GM12878 (cell line): ENCODE measurements at regions not wholly inside any gene's neighbourhood (a gene's known extent, or its start where the extent isn't known, plus 50 kb on each side); places are given as distances from the start of the nearest gene placed in this dataset.

ENCODE experiments used
- CTCF ChIP-seq, 3 experiments: IDR thresholded peaks in 2 of 3; conservative IDR thresholded peaks in 1 of 3; 2 replicates each; pipeline ENCODE4 v1.5.1; 2011; ENCODE audit warnings: low read depth in 3 of 3, low read length in 3 of 3, mild to moderate bottlenecking in 3 of 3, control low read depth in 2 of 3, moderate library complexity in 2 of 3, inconsistent platforms in 1 of 3, mixed read lengths in 1 of 3; ENCODE audit not compliant: control insufficient read depth in 2 of 3, insufficient read depth in 1 of 3; ENCODE audit errors: extremely low read depth in 1 of 3
- EP300 ChIP-seq, 2 experiments: fragments of 150-350 bp in 1 of 2; IDR thresholded peaks; 2 replicates each; pipeline ENCODE4 v1.6.1; 2011 to 2012; ENCODE audit warnings: low read depth in 2 of 2, low read length in 2 of 2, borderline replicate concordance in 1 of 2, improper control_type of control experiment in 1 of 2, inconsistent platforms in 1 of 2; ENCODE audit not compliant: control insufficient read depth in 1 of 2
- EZH2 ChIP-seq: IDR thresholded peaks from 2 replicates; pipeline ENCODE4 v1.6.1; 2012; ENCODE audit warnings: low read depth, mild to moderate bottlenecking, control low read depth, inconsistent platforms, low read length, borderline replicate concordance; ENCODE audit not compliant: control insufficient read depth
- GABPA ChIP-seq: IDR thresholded peaks from 2 replicates; pipeline ENCODE4 v1.6.1; 2014; ENCODE audit warnings: antibody characterized with exemption, low read depth, mild to moderate bottlenecking, inconsistent platforms
- MEF2A ChIP-seq: IDR thresholded peaks from 2 replicates; pipeline ENCODE4 v1.6.1; 2011; ENCODE audit warnings: low read depth, mild to moderate bottlenecking, low read length, moderate library complexity; ENCODE audit not compliant: insufficient read depth
- MXI1 ChIP-seq: fragments of 150-350 bp; IDR thresholded peaks from 2 replicates; pipeline ENCODE4 v1.6.1; 2011; ENCODE audit warnings: low read depth, mild to moderate bottlenecking, inconsistent platforms, low read length, improper control_type of control experiment
- NBN ChIP-seq: fragments of 450-650 bp; IDR thresholded peaks from 2 replicates; pipeline ENCODE4 v1.6.1; 2016
- PAX5 ChIP-seq: IDR thresholded peaks from 2 replicates; pipeline ENCODE4 v1.6.1; 2011; ENCODE audit warnings: low read depth, low read length, borderline replicate concordance
- POLR2A ChIP-seq: IDR thresholded peaks from 2 replicates; pipeline ENCODE4 v1.6.1; 2011; ENCODE audit warnings: low read depth, mild to moderate bottlenecking, low read length
- SMC3 ChIP-seq: IDR thresholded peaks from 2 replicates; pipeline ENCODE4 v1.6.1; 2011; ENCODE audit warnings: low read length, improper control_type of control experiment, borderline replicate concordance
- TAF1 ChIP-seq: IDR thresholded peaks from 2 replicates; pipeline ENCODE4 v1.6.1; 2011; ENCODE audit warnings: mild to moderate bottlenecking, low read depth, low read length, borderline replicate concordance
- ZNF274 ChIP-seq: IDR thresholded peaks from one replicate; pipeline ENCODE4 v1.8.0; 2011; ENCODE audit not compliant: insufficient read length, insufficient read depth
- ZSCAN29 ChIP-seq: fragments of 450-650 bp; IDR thresholded peaks from 2 replicates; pipeline ENCODE4 v1.6.1; 2017; ENCODE audit warnings: mild to moderate bottlenecking, moderate library complexity

GRCh38 chr10:28190196-28190595 lies 112.7 kb downstream of the MPP7 start:
- TF ChIP-seq NBN (no peak), CTCF (IDR thresholded peaks at IDR 0.05 in 2 of 3, conservative IDR thresholded peaks at IDR 0.05 in 1 of 3; ENCODE audit: control insufficient read depth in 2 of 3, extremely low read depth in 1 of 3, insufficient read depth in 1 of 3, low read depth in 3 of 3, low read length in 3 of 3) (no peak), ZNF274 (no peak), EP300 (IDR thresholded peaks at IDR 0.05; ENCODE audit: borderline replicate concordance in 1 of 2, control insufficient read depth in 1 of 2, low read depth in 2 of 2, low read length in 2 of 2) (no peak), SMC3 (no peak), GABPA (no peak), MXI1 (no peak), PAX5 (no peak), EZH2 (no peak), ZSCAN29 (no peak), POLR2A (no peak), TAF1 (no peak), MEF2A (no peak)
